SK-N-SH (cell line): ENCODE measurements at regions not wholly inside any gene's neighbourhood (a gene's known extent, or its start where the extent isn't known, plus 50 kb on each side); places are given as distances from the start of the nearest gene placed in this dataset.

Experiments
- CTCF ChIP-seq: fragments of 200-600 bp; sonication (generic); IDR thresholded peaks from 2 replicates; pipeline ENCODE4 v1.6.1; 2017; ENCODE audit warnings: antibody characterized with exemption, mild to moderate bottlenecking, moderate library complexity
- GABPA ChIP-seq: IDR thresholded peaks from 2 replicates; pipeline ENCODE4 v1.4.0; 2012; ENCODE audit warnings: low read depth, mild to moderate bottlenecking
- POLR2AphosphoS5 ChIP-seq: IDR thresholded peaks from 2 replicates; pipeline ENCODE4 v1.6.1; 2012; ENCODE audit warnings: low read depth, low read length
- RAD21 ChIP-seq: IDR thresholded peaks from 2 replicates; pipeline ENCODE4 v1.6.1; 2012; ENCODE audit warnings: mild to moderate bottlenecking, low read length
- RCOR1 ChIP-seq: fragments of 150-350 bp; IDR thresholded peaks from 2 replicates; pipeline ENCODE4 v1.6.1; 2017; ENCODE audit warnings: antibody characterized with exemption, low read length
- SIN3A ChIP-seq: IDR thresholded peaks from 2 replicates; pipeline ENCODE4 v1.6.1; 2012; ENCODE audit warnings: low read depth, mild to moderate bottlenecking, low read length, moderate library complexity, borderline replicate concordance
- SMC3 ChIP-seq: IDR thresholded peaks from 2 replicates; pipeline ENCODE4 v1.6.1; 2012; ENCODE audit warnings: low read depth, low read length, improper control_type of control experiment
- TAF1 ChIP-seq: IDR thresholded peaks from 2 replicates; pipeline ENCODE4 v1.6.1; 2012; ENCODE audit warnings: low read depth, mild to moderate bottlenecking, low read length, moderate library complexity, borderline replicate concordance
- YY1 ChIP-seq: IDR thresholded peaks from 2 replicates; pipeline ENCODE4 v1.4.0; 2012; ENCODE audit warnings: low read depth, mild to moderate bottlenecking
- TF ChIP-seq, protein P1 (sequence below): IDR thresholded peaks from 2 replicates; pipeline ENCODE4 v1.4.0; 2012; ENCODE audit warnings: low read depth
- TF ChIP-seq, protein P2 (sequence below): IDR thresholded peaks from 2 replicates; pipeline ENCODE4 v1.4.0; 2012; ENCODE audit warnings: low read depth, borderline replicate concordance
- TF ChIP-seq, protein P3 (sequence below): IDR thresholded peaks from 2 replicates; pipeline ENCODE4; 2012

- TF ChIP-seq SIN3A: no peak
- no peak for TF ChIP-seq CTCF
- no peak for TF ChIP-seq YY1
- TF ChIP-seq RCOR1: no peak
- TF ChIP-seq, protein P1, sequence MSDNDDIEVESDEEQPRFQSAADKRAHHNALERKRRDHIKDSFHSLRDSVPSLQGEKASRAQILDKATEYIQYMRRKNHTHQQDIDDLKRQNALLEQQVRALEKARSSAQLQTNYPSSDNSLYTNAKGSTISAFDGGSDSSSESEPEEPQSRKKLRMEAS: no peak
- TF ChIP-seq GABPA: no peak
- no peak for TF ChIP-seq SMC3
- no peak for TF ChIP-seq TAF1
- TF ChIP-seq, protein P2, sequence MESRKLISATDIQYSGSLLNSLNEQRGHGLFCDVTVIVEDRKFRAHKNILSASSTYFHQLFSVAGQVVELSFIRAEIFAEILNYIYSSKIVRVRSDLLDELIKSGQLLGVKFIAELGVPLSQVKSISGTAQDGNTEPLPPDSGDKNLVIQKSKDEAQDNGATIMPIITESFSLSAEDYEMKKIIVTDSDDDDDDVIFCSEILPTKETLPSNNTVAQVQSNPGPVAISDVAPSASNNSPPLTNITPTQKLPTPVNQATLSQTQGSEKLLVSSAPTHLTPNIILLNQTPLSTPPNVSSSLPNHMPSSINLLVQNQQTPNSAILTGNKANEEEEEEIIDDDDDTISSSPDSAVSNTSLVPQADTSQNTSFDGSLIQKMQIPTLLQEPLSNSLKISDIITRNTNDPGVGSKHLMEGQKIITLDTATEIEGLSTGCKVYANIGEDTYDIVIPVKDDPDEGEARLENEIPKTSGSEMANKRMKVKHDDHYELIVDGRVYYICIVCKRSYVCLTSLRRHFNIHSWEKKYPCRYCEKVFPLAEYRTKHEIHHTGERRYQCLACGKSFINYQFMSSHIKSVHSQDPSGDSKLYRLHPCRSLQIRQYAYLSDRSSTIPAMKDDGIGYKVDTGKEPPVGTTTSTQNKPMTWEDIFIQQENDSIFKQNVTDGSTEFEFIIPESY: no peak
- TF ChIP-seq, protein P3, sequence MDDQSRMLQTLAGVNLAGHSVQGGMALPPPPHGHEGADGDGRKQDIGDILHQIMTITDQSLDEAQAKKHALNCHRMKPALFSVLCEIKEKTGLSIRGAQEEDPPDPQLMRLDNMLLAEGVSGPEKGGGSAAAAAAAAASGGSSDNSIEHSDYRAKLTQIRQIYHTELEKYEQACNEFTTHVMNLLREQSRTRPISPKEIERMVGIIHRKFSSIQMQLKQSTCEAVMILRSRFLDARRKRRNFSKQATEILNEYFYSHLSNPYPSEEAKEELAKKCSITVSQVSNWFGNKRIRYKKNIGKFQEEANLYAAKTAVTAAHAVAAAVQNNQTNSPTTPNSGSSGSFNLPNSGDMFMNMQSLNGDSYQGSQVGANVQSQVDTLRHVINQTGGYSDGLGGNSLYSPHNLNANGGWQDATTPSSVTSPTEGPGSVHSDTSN: no peak
- no peak for TF ChIP-seq POLR2AphosphoS5
- TF ChIP-seq RAD21: no peak
Observed at GRCh38 chrX:121823406-121823805, 776.0 kb downstream of the GLUD2 start.
